Astrocyte of the cerebellum (primary cell): ENCODE measurements at regions not wholly inside any gene's neighbourhood (a gene's known extent, or its start where the extent isn't known, plus 50 kb on each side); places are given as distances from the start of the nearest gene placed in this dataset.

ENCODE experiments used
- DNase-seq: peaks from one replicate; pipeline ENCODE4 v3.0.0-alpha.2; 2011; ENCODE audit warnings: low read depth
- H3K4me3 ChIP-seq: 2 replicates; pipeline ENCODE4 v1.5.1; 2011; ENCODE audit warnings: mild to moderate bottlenecking, low read depth, low read length, moderate library complexity
- CTCF ChIP-seq: IDR thresholded peaks from 2 replicates; pipeline ENCODE4 v1.5.1; 2012; ENCODE audit warnings: low read length, low read depth, moderate library complexity, mild to moderate bottlenecking; ENCODE audit errors: missing control alignments
- in situ Hi-C: cut with HindIII; loops from 2 replicates; pipeline ENCODE4 v1.10.0; 2017; ENCODE audit warnings: low sequenced_read_pairs

GRCh38 chr16:80202831-80203413 is 337.9 kb upstream of the DYNLRB2 start:
- no peak for TF ChIP-seq CTCF
- DNase-seq: no peak
- in situ Hi-C loops: no loop called here
- H3K4me3 ChIP-seq: no peak overlapping the region

GRCh38 chr16:80200079-80200478 is 340.7 kb upstream of the DYNLRB2 start:
- H3K4me3 ChIP-seq: no peak overlapping the region
- DNase-seq: no peak
- no peak for TF ChIP-seq CTCF
- in situ Hi-C loops: no loop called here

- no peak for TF ChIP-seq CTCF
- no peak overlapping the region for H3K4me3 ChIP-seq
- in situ Hi-C loops: no loop called here
- no peak for DNase-seq
Measured at GRCh38 chr16:80199614-80200013, 341.2 kb upstream of the DYNLRB2 start.

- peak; percentile 3 for DNase-seq
- in situ Hi-C loops: no loop called here
- no peak overlapping the region for H3K4me3 ChIP-seq
- TF ChIP-seq CTCF: no peak
Measured at GRCh38 chr16:80198311-80199299, 342.2 kb upstream of the DYNLRB2 start.

GRCh38 chr16:80197741-80198201 is 343.0 kb upstream of the DYNLRB2 start:
- no peak for TF ChIP-seq CTCF
- in situ Hi-C loops: no loop called here
- H3K4me3 ChIP-seq: no peak overlapping the region
- DNase-seq: peak; percentile 93

- TF ChIP-seq CTCF: no peak
- DNase-seq: no peak
- no peak overlapping the region for H3K4me3 ChIP-seq
- in situ Hi-C loops: no loop called here
Measured at GRCh38 chr16:80191928-80192327, 348.9 kb upstream of the DYNLRB2 start.
